ENCODE measurements at regions not wholly inside any gene's neighbourhood (a gene's known extent, or its start where the extent isn't known, plus 50 kb on each side); places are given as distances from the start of the nearest gene placed in this dataset.

GRCh38 chr13:108566413-108567170, 62.8 kb upstream of the MYO16 start:
- TF ChIP-seq CTCF (IDR thresholded peaks at IDR 0.05; ENCODE audit: low read length): no peak
- TF ChIP-seq EZH2 (IDR thresholded peaks at IDR 0.05; ENCODE audit: borderline replicate concordance, low read length): no peak

All from OCI-LY1 (cell line).